GM10266 (cell line): ENCODE measurements at regions not wholly inside any gene's neighbourhood (a gene's known extent, or its start where the extent isn't known, plus 50 kb on each side); places are given as distances from the start of the nearest gene placed in this dataset.

Source experiments
- DNase-seq: peaks from one replicate; pipeline ENCODE4 v3.0.0; 2012; ENCODE audit errors: extremely low spot score
- CTCF ChIP-seq: IDR thresholded peaks from 2 replicates; pipeline ENCODE4 v1.5.1; 2012; ENCODE audit warnings: mild to moderate bottlenecking, low read depth; ENCODE audit not compliant: control insufficient read depth, insufficient read depth; ENCODE audit errors: missing control alignments

- TF ChIP-seq CTCF, result no peak
- no peak for DNase-seq
Measured at GRCh38 chr9:120338340-120338739, 241.6 kb downstream of the CDK5RAP2 start.

- TF ChIP-seq CTCF, result no peak
- DNase-seq, result no peak
Measured at GRCh38 chr9:120337131-120337530, 242.8 kb downstream of the CDK5RAP2 start.

- no peak for TF ChIP-seq CTCF
- no peak for DNase-seq
Measured at GRCh38 chr9:120336753-120337090, 243.2 kb downstream of the CDK5RAP2 start.

GRCh38 chr9:120336021-120336752 is 243.8 kb downstream of the CDK5RAP2 start:
- DNase-seq, result no peak
- no peak for TF ChIP-seq CTCF

GRCh38 chr9:120331913-120332312 is 248.1 kb downstream of the CDK5RAP2 start:
- TF ChIP-seq CTCF, result no peak
- DNase-seq, result no peak

GRCh38 chr9:120330031-120330430 is 249.9 kb downstream of the CDK5RAP2 start:
- DNase-seq, result no peak
- no peak for TF ChIP-seq CTCF

GRCh38 chr9:120327322-120327721 is 252.6 kb downstream of the CDK5RAP2 start:
- no peak for DNase-seq
- no peak for TF ChIP-seq CTCF
